Esophagus (tissue), 2 donors: ENCODE measurements at regions not wholly inside any gene's neighbourhood (a gene's known extent, or its start where the extent isn't known, plus 50 kb on each side); places are given as distances from the start of the nearest gene placed in this dataset.

ENCODE experiments used
- H3K27ac ChIP-seq, 2 donors: one replicate each; pipeline ENCODE4 v1.5.1; 2013; ENCODE audit warnings: low read depth in 2 of 2, mild to moderate bottlenecking in 2 of 2, inconsistent platforms in 1 of 2, low read length in 1 of 2, moderate library complexity in 1 of 2
- H3K27me3 ChIP-seq, 2 donors: one replicate each; pipeline ENCODE4 v1.6.1; 2013; ENCODE audit warnings: low read length in 2 of 2, control low read depth in 1 of 2, mild to moderate bottlenecking in 1 of 2; ENCODE audit not compliant: insufficient read depth in 2 of 2, control insufficient read depth in 1 of 2
- H3K36me3 ChIP-seq, 2 donors: one replicate each; pipeline ENCODE4 v1.6.1; 2013; ENCODE audit warnings: low read length in 1 of 2; ENCODE audit not compliant: control insufficient read depth in 2 of 2, insufficient read depth in 2 of 2
- H3K4me1 ChIP-seq, 2 donors: one replicate each; pipeline ENCODE4 v1.6.1; 2013; ENCODE audit warnings: low read length in 1 of 2; ENCODE audit not compliant: control insufficient read depth in 2 of 2, insufficient read depth in 2 of 2
- H3K4me3 ChIP-seq, 2 donors: one replicate each; pipeline ENCODE4 v1.5.1; 2013; ENCODE audit warnings: low read length in 2 of 2, mild to moderate bottlenecking in 2 of 2, low read depth in 1 of 2, moderate library complexity in 1 of 2
- H3K9me3 ChIP-seq, 2 donors: one replicate each; pipeline ENCODE4 v1.6.1; 2013; ENCODE audit warnings: mild to moderate bottlenecking in 2 of 2, low read depth in 1 of 2, low read length in 1 of 2, moderate library complexity in 1 of 2; ENCODE audit not compliant: control insufficient read depth in 2 of 2, insufficient read depth in 1 of 2
- WGBS, 2 donors: extraction: QIAGEN DNeasy Blood & Tissue Kit; methylation state at CpG; one replicate each; pipeline ENCODE4 v1.1.7; 2013; 5-methylcytosine and 5-hydroxymethylcytosine counted together
- donor health status: healthy with polysubstance abuse.
- donor health status: Bipolar disorder and iron deficiency.

DNA sequence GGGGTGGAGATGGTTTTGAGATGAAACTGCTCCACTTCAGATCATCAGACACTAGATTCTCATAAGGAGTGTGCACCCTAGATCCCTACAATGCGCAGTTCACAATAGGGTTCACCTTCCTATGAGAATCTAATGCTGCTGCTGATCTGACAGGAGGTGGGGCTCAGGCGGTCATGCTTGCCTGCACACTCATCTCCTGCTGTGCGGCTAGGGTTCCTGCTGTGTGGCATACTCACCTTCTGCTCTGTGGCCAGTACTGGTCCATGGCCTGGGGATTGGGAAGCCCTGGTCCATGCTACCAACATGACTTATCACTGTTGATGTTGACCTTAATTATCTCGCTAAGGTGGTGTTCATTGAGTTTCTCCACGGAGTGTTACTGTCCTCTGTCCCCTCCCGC, 144.5 kb downstream of the NAV1 start:
- H3K9me3 ChIP-seq: no peaks in the 10 kb centered on the region
- H3K27me3 ChIP-seq: no peaks in the 10 kb centered on the region
- no peak overlapping the region for H3K27ac ChIP-seq
- H3K36me3 ChIP-seq: no peaks in the 10 kb centered on the region
- no peak overlapping the region for H3K4me3 ChIP-seq
- 92 to 93% methylated on average over 6 of the region's 6 CpGs for WGBS, 2 donors
- no peaks in the 10 kb centered on the region for H3K4me1 ChIP-seq

GRCh38 chr1:201685485-201685884, 143.5 kb upstream of the IPO9 start:
- Histone ChIP-seq H3K36me3 (no peaks in the 10 kb centered on the region), H3K27ac (no peak overlapping the region), H3K4me1 (no peaks in the 10 kb centered on the region), H3K4me3 (no peak overlapping the region), H3K27me3 (no peaks in the 10 kb centered on the region), H3K9me3 (no peaks in the 10 kb centered on the region)
- 74 to 76% methylated on average over 6 of the region's 6 CpGs for WGBS, 2 donors

- H3K36me3 ChIP-seq: no peaks in the 10 kb centered on the region
- no peaks in the 10 kb centered on the region for H3K9me3 ChIP-seq
- no peaks in the 10 kb centered on the region for H3K27me3 ChIP-seq
- 52 to 66% methylated on average over 5 of the region's 5 CpGs for WGBS, 2 donors
- H3K4me1 ChIP-seq: no peaks in the 10 kb centered on the region
- no peak overlapping the region for H3K27ac ChIP-seq
- no peak overlapping the region for H3K4me3 ChIP-seq
Observed at GRCh38 chr1:201686714-201687455, 142.1 kb upstream of the IPO9 start.

DNA sequence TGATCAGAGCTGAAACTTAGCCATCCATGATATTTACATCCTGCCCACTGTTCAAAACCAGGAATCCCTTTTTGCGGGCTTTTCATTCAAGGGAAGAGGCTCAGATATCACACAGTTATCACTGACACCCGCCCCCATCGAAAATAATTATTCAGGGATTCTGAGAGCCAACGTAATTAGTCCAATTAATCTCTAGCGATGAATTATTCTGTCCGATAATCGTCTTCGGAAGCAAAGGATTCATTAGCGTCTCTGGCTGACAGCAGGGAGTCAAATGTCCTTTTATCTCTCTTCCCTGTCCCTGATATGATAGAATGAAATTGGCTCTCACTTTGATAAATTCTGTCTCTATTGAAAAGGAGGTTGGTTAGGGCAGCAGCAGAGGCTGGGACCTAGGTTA, 140.4 kb upstream of the IPO9 start:
- WGBS, 2 donors: 91 to 93% methylated on average over 9 of the region's 9 CpGs
- H3K9me3 ChIP-seq: no peaks in the 10 kb centered on the region

GRCh38 chr1:201689647-201690046, 139.3 kb upstream of the IPO9 start:
- Histone ChIP-seq H3K9me3 (no peaks in the 10 kb centered on the region), H3K4me3 (no peak overlapping the region), H3K36me3 (no peaks in the 10 kb centered on the region), H3K4me1 (no peaks in the 10 kb centered on the region), H3K27me3 (no peaks in the 10 kb centered on the region), H3K27ac (no peak overlapping the region)
- WGBS, 2 donors: 94 to 96% methylated on average over 8 of the region's 8 CpGs

More for the DNA sequence above, 140.4 kb upstream of the IPO9 start:
- Histone ChIP-seq H3K36me3 (no peaks in the 10 kb centered on the region), H3K27ac (no peak overlapping the region), H3K4me3 (no peak overlapping the region), H3K4me1 (no peaks in the 10 kb centered on the region), H3K27me3 (no peaks in the 10 kb centered on the region)

DNA sequence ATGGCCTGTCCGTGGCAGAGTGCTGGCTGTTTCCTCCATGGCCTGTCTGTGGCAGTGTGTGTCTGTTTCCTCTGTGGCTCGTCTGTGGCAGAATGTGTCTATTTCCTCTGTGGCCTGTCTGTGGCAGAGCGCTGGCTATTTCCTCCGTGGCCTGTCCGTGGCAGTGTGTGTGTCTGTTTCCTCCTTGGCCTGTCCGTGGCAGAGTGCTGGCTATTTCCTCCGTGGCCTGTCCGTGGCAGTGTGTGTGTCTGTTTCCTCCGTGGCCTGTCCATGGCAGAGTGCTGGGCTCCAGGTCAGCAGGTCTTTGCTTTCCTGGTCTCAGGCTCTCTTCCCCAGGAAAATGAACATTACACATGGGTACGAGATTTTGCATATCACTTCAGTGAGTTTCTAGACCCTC, 138.4 kb upstream of the IPO9 start:
- no peaks in the 10 kb centered on the region for H3K36me3 ChIP-seq
- 89 to 92% methylated on average over 10 of the region's 10 CpGs for WGBS, 2 donors
- no peaks in the 10 kb centered on the region for H3K9me3 ChIP-seq
- H3K4me3 ChIP-seq: no peak overlapping the region
- H3K4me1 ChIP-seq: peaks cover under 1% of the 10 kb centered on the region in 2 donors
- no peaks in the 10 kb centered on the region for H3K27me3 ChIP-seq
- H3K27ac ChIP-seq: no peak overlapping the region

- H3K4me3 ChIP-seq: no peak overlapping the region
- WGBS, 2 donors: 77 to 87% methylated on average over 6 of the region's 6 CpGs
- peaks cover 6 to 7% of the 10 kb centered on the region in 2 donors for H3K4me1 ChIP-seq
- H3K9me3 ChIP-seq: no peaks in the 10 kb centered on the region
- no peaks in the 10 kb centered on the region for H3K36me3 ChIP-seq
- no peak overlapping the region for H3K27ac ChIP-seq
- no peaks in the 10 kb centered on the region for H3K27me3 ChIP-seq
Observed at GRCh38 chr1:201691716-201692554, 137.0 kb upstream of the IPO9 start.

DNA sequence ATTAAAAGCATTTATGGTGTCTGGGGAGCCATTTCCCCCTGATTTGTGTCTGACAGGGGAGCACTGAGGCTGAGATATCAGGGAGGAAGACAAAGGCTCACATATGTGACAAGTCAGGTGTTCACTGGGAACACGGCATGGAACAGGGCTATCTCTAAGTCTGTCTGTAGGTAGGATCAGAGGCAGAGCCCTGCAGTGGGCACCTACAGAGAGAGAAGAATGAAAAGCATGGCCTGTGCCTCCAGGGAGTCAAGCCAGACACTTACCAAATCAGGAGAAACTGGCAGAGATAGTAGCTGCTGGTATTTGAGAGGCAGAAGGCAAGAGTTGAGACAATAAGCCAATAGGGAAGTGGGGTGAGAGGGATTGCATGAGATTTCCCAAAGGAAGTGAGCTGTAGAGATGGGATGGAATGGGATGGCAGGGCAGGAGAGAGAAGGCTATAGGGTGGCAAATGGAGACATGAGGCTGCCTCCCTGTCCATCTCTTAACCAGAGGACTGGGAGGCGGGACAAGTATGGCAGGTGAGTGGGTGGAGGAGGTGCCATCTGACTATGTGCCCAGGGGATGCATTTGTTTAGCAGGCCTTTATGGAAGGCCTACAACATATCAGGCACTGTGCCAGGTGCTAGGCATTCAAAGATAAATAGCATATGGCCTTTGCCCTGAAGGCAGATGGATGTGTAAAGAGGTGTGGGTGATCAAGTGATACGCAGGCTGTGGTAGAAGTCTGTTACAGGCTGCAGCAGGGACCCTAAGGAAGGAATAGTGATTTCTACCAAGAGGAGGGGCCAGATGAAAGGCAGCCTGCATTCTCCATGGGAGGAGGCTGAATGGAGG, 136.2 kb upstream of the IPO9 start:
- Histone ChIP-seq H3K4me1 (peaks cover 6 to 10% of the 10 kb centered on the region in 2 donors), H3K4me3 (no peak overlapping the region), H3K9me3 (no peaks in the 10 kb centered on the region), H3K36me3 (no peaks in the 10 kb centered on the region), H3K27me3 (no peaks in the 10 kb centered on the region), H3K27ac (no peak overlapping the region)
- 85 to 92% methylated on average over 3 of the region's 3 CpGs for WGBS, 2 donors

DNA sequence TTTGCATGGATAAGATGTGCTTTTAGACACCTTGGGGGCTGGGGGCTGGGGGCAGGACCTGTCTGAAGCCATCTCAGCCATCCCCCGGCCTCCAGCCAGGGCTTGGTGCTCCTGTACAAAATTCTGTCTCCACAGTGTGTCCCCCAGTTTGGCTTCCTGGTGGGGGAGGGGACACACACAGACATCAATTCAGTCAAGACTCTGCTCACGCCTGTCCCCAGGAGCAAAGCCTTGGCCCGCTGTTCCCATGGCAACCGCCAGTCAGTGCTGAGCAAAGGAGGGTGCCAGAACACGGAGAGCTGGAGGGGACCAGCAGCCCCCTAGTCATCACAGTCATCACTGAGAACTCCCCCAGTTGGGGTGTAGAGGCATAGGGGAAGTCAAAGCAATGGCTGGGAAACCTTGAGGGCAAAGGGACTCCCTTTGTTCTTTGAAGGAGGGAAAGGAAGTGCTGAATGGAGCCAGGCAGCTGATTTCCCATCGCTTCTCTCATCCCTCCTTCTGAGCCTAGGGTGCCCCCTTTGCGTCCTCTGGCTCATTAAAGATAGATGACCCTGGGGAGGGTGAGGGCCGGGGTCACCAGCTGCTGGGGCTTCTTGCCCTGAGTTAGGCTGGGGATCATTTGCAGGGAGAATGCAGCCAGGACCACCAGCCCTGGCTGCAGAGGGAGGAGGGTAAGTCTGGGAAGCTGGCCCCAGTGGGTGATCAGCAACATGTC, 134.9 kb upstream of the IPO9 start:
- Histone ChIP-seq H3K27ac (no peak overlapping the region), H3K36me3 (no peaks in the 10 kb centered on the region), H3K27me3 (no peaks in the 10 kb centered on the region), H3K9me3 (no peaks in the 10 kb centered on the region), H3K4me1 (peaks cover 6 to 10% of the 10 kb centered on the region in 2 donors), H3K4me3 (no peak overlapping the region)
- 85 to 91% methylated on average over 8 of the region's 8 CpGs for whole genome bisulfite sequencing, 2 donors
